ENCODE measurements at regions not wholly inside any gene's neighbourhood (a gene's known extent, or its start where the extent isn't known, plus 50 kb on each side); places are given as distances from the start of the nearest gene placed in this dataset.
A peak's percentile ranks its signal among the peaks of the same experiment; 100 is the strongest.
"Not testable (repeated sequence)": the region's sequence is repeated elsewhere in the genome, so short reads cannot be mapped to it uniquely, and the experiment has no call there.

DNA sequence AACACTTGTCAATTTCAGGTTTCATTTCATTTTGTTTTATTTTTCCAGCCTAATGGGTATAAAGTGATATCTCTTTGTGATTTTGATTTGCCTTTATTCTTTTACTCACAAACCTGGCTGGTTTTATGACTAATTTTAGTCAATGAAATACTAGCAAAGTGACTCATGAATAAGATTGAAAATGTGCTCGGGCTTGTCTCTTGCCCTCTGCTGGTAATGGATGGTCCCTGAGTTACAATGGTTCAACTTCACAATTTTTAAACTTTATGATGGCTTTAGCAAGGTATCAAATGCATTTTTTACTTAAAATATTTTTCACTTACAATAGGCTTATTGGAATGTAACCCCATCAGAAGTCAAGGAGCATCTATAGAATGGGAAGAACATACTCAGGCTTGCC is 431.4 kb upstream of the CCNG1 start:
- TF ChIP-seq POLR2A (IDR thresholded peaks at IDR 0.05; ENCODE audit: low read depth, low read length), result no peak
- FAIRE-seq, result no peak
- no peak for DNase-seq (ENCODE audit: insufficient read length, low spot score)

DNA sequence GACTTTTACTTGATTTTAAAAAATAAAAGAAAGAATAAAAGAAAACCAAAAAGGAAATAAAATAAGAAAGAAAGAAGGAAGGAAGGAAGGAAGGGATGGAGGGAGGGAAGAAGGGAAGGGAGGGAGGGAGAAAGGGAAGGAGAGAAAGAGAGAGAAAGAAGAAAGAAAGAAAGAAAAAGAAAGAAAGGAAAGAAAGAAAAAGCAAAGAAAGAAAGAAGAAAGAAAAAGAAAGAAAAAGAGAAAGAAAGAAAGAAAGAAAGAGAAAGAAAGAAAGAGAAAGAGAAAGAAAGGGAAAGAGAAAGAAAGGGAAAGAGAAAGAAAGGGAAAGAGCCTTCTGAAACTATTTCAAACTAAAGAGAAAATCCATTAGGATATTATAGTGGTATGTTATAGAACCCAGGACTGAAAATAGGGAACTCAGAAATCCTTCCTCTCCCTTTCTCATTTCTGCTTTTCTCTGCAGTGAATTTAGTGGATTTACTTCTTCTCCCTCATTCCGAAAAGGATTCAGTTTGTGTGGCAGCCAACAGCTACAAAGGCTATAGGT is 414.7 kb upstream of the CCNG1 start:
- DNase-seq (ENCODE audit: insufficient read length, low spot score), result no peak
- no peak for FAIRE-seq
- no peak for TF ChIP-seq POLR2A (IDR thresholded peaks at IDR 0.05; ENCODE audit: low read depth, low read length)

DNA sequence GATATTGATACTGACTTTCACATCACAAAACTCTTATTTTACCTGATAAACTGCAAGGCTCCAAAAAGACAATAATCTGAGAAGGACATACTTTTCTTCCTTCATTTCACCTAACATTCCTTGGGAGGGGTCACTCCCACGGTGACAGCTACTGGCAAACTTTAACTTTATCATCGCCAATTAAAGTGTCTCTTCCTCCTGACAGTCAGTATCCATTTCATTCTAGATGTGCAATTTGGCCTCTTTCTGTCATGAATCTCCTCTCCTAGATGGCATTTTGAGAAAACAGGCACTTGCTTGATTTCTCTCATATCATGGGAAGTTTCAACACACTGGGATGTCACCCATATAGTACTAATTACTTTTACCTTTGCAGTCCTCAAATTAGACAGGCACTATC is 413.5 kb upstream of the CCNG1 start:
- FAIRE-seq (no peak), DNase-seq (ENCODE audit: insufficient read length, low spot score) (no peak)
- TF ChIP-seq POLR2A (IDR thresholded peaks at IDR 0.05; ENCODE audit: low read depth, low read length), result no peak

DNA sequence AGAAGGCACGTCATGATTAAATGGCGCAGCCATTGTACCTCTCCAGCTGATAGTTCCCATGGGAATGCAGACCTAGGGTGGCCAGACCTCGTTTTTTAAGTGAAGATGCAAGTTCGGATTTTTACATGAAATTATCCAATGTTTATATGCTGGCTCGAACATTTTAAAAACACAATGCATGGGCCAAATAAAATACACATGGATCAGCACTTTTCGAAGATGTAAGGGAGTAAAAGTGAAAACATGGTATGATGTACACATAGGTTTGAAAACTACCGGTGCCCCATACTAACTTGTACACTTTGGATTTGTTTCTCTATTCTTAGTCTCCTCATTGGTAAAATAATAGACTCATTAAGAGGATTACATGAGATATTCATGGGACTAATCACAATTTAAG is 412.5 kb upstream of the CCNG1 start:
- TF ChIP-seq POLR2A (IDR thresholded peaks at IDR 0.05; ENCODE audit: low read depth, low read length), result no peak
- FAIRE-seq, result no peak

DNA sequence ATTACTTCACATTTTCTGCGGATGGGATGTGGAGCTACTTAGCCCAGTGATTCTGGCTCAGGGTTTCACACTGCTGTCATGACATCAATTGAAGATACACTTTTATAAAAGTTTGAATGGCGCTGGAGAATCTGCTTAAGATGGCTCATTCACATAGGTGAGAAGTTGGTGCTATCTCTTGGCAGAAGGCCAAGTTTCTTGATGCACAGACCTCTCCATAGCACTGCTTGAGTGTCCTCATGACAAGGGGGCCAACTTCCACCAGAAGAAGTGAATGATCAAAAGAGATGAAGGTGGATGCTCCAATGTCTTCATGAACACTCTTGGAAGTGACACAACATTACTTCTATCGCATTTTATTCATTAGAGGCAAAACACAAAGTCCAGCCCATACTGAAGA is 403.7 kb upstream of the CCNG1 start:
- DNase-seq (ENCODE audit: insufficient read length, low spot score) (no peak), FAIRE-seq (no peak)
- no peak for TF ChIP-seq POLR2A (IDR thresholded peaks at IDR 0.05; ENCODE audit: low read depth, low read length)

More for the DNA sequence above, 412.5 kb upstream of the CCNG1 start:
- no peak for DNase-seq (ENCODE audit: insufficient read length, low spot score)

DNA sequence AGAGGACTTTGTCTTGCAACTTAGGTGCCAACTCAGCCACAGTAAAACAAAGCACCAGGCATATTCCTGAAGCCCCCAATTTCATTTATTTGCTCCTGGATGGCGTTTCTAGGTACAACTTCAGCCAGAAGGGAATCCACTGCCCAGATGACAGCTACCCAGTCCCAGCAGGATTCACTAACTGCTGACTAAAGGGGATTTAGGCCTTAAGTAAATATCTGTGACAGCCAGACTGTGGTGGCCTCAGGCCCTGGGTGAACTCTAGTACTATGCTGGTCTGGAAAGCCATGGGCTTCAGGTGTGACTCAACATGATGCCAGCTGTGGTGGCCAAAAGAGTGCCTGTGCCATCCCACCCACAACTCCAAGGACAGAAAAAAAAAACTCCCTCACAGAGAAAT is 396.1 kb upstream of the CCNG1 start:
- no peak for FAIRE-seq
- DNase-seq (ENCODE audit: insufficient read length, low spot score), result no peak

DNA sequence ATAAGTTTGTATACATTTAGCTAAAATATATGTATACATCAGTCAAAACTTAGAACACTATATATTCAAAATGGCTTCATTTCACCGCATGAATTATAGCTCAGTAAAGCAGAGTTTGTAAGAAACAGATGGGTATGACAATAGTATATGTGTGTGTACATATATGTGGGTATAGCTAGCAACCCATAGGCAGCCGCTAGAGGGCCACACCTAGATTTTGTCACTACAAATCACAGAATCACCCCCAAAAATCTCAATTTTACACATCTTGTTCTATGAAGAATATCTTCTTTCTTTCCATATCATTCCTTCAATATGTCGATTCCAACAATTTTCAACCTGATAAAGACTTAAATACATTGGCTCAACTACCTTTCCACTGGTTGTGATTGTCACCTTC is 357.8 kb upstream of the CCNG1 start:
- no peak for TF ChIP-seq POLR2A (IDR thresholded peaks at IDR 0.05; ENCODE audit: low read depth, low read length)
- FAIRE-seq, result peak; percentile 23
- DNase-seq (ENCODE audit: insufficient read length, low spot score), result no peak

More for the DNA sequence above, 396.1 kb upstream of the CCNG1 start:
- TF ChIP-seq POLR2A (IDR thresholded peaks at IDR 0.05; ENCODE audit: low read depth, low read length), result no peak

DNA sequence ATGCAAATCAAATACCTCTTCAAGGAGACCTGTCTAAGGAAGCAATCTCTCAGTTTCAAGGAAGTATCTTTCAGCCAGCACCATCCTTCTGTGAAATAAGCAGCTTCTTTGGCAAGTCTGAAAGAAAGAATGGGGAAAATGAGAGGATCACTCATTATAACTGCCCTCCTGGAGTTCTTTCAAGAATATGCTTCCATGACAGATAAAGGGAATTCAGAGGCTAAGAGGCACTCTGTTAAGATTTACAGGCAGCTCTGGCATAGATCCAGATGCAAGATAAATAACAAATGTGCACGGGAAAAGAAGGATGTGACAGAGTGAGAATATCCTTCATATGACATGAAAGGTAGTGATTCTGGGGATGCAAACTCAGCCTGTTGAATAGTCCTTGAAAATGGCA is 348.2 kb upstream of the CCNG1 start:
- DNase-seq (ENCODE audit: insufficient read length, low spot score), result no peak
- no peak for FAIRE-seq
- TF ChIP-seq POLR2A (IDR thresholded peaks at IDR 0.05; ENCODE audit: low read depth, low read length), result no peak

DNA sequence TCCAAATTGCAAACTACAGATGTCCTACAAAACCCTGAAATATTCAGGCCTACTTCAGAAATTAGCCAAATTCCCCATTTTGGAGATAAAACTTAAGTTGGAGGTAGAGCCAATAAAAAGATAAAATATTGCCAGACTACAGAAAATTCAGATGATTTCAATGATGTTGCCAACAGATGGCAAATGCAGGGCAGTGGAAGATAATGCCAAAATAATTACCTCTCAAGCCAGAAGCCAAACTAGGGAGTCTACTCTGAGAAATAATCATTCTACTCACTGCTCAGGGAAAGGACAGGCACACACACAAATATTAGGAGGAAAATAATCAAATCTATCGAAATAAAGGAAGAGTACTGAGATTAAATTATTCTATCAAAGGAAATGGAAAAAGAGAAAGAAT is 347.5 kb upstream of the CCNG1 start:
- no peak for FAIRE-seq
- DNase-seq (ENCODE audit: insufficient read length, low spot score), result no peak
- no peak for TF ChIP-seq POLR2A (IDR thresholded peaks at IDR 0.05; ENCODE audit: low read depth, low read length)

DNA sequence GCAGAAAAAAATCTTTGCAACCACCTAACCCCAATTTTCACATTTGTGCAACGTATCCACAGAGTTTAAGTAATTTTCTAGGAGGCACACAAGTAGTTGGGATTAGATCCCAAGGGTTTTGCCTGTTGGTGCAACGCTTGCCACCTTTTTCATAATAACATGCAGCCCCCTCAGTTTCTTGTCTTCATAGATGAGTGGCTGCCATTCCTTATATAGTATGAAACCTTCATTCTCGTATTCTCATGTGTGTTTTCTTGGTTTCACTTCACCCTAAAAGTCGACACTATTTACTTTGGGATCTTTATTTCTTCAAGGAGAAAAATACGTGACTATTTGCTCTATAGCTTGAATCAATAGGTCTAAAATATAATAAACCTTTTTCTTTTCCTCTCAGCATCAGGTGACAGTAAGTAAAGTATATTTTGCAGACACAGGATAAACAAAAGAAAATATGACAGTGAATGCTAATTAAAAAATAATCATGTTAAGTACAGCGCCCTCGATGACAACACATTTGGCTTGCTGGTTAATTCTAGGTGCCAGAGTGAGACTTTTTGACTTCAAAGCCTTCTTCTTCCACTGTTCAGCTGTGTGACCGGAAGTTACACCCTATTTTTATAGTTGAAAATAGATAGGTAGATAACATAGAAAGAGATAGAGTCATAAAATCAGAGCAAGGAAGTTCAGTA is 342.8 kb upstream of the CCNG1 start:
- FAIRE-seq (no peak), DNase-seq (ENCODE audit: insufficient read length, low spot score) (no peak)
- no peak for TF ChIP-seq POLR2A (IDR thresholded peaks at IDR 0.05; ENCODE audit: low read depth, low read length)

DNA sequence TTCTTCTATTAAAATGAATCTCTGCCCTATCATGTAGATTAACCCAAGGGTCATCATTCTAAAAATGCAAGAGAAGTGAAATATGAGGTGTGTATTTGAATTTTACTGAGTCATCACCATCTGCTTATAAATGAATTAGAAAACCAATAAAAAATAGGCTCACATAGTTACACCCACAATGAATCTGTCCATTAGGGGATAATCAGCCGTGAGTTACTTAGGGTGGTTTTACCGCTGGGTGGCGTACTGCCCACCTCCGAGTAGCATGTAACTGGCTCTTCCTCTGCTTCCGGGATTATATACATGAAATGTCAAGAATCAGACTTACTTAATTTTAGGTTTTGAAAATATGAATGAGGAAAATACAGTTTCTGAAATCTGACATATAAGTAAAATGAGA is 332.9 kb upstream of the CCNG1 start:
- no peak for TF ChIP-seq POLR2A (IDR thresholded peaks at IDR 0.05; ENCODE audit: low read depth, low read length)
- no peak for FAIRE-seq
- no peak for DNase-seq (ENCODE audit: insufficient read length, low spot score)

DNA sequence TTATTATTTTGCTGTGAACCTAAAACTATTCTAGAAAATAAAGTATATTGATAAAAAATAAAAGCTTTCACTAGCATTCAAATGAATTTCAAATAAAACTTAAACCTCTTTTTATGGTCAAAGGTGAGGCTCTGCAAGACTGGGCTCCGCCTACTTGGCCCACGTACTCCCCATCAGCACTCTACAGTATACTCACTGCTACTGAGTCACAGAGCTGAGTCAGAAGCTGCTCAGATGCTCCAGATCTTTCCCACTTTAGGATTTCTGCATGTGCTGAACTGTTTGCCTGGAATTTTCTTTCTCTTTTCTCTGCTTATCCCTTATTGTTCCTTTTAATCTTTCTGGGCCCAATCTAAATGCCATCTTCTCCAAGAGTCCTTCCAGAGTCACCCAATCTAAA is 331.9 kb upstream of the CCNG1 start:
- FAIRE-seq (no peak), DNase-seq (ENCODE audit: insufficient read length, low spot score) (peak; percentile 2)
- TF ChIP-seq POLR2A (IDR thresholded peaks at IDR 0.05; ENCODE audit: low read depth, low read length), result no peak

DNA sequence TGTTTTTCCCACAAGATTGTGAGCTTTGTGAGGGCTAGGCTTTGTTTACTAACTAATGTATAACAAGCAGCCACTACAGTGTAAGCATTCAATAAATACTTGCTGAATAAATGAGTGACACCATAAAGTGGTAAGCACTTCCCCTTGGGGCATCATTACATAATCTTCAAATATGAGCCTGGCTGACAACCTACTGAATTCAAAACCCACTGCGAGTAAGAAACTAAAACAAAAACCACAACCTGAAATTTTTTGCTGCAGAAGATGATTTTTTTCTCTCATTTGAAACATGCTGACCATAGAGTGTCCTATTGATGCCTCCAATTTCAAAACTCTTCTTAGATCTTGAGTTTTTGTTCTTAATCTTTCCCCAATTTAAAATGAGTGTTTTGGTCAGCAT is 331.3 kb upstream of the CCNG1 start:
- FAIRE-seq (no peak), DNase-seq (ENCODE audit: insufficient read length, low spot score) (no peak)
- TF ChIP-seq POLR2A (IDR thresholded peaks at IDR 0.05; ENCODE audit: low read depth, low read length), result no peak

DNA sequence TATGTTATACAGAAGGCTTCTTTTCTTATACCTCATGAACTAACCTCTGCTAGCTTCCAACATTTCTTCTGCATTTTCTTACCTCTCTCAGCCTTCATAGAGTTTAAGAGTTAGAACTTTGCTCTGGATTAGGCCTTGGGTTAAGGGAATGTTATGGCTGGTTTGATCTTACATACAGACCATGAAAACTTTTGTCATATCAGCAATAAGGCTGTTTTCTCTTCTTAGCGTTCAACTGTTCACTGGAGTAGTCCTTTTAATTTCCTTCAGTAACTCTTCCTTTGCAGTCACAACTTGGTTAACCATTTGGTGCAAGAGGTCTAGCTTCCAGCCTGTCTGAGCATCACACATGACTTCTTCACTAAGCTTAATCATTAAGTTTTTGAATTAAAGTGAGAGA is 329.0 kb upstream of the CCNG1 start:
- FAIRE-seq (no peak), DNase-seq (ENCODE audit: insufficient read length, low spot score) (no peak)
- TF ChIP-seq POLR2A (IDR thresholded peaks at IDR 0.05; ENCODE audit: low read depth, low read length), result no peak

DNA sequence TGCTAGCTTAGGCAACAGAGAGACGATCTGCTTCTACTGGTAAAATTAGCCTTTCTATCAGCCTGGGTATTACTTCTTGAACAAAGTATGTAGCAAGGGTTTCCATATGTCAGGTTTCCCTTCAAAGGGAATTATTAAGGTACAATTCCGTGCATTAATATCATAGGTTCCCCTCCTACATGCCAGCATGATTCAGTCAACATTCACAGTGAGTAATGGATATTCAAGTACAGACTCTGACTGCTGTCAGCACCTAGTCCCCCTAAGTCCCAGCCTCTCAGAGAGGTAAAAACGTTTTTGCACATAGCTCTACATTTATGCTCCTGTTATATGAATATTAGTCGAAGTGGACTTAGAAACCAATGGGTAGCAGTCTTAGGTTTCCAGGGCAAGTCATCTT is 322.4 kb upstream of the CCNG1 start:
- DNase-seq (ENCODE audit: insufficient read length, low spot score) (no peak), FAIRE-seq (no peak)
- TF ChIP-seq POLR2A (IDR thresholded peaks at IDR 0.05; ENCODE audit: low read depth, low read length), result no peak

DNA sequence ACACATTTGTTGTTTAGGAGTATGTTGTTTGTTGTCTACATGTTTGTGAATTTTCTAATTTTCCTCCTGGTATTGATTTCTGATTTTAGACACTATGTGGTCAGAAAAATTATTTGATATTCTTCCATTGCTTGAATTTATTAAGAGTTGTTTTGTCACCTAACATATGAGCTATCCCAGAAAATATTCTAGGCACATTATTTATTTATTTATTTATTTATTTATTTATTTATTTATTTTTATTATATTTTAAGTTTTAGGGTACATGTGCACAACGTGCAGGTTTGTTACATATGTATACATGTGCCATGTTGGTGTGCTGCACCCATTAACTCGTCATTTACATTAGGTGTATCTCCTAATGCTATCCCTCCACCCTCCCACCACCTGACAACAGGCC is 320.8 kb upstream of the CCNG1 start:
- not testable (repeated sequence) for DNase-seq (ENCODE audit: insufficient read length, low spot score); FAIRE-seq

Measured in H54 (cell line).